Body of pancreas (tissue), 4 donors: ENCODE measurements at regions not wholly inside any gene's neighbourhood (a gene's known extent, or its start where the extent isn't known, plus 50 kb on each side); places are given as distances from the start of the nearest gene placed in this dataset.

ENCODE experiments used
- POLR2A ChIP-seq, 3 donors: fragments of 450-650 bp; IDR thresholded peaks; one replicate each; pipeline ENCODE4 v1.6.1; 2016; ENCODE audit warnings: antibody characterized with exemption in 3 of 3, mild to moderate bottlenecking in 2 of 3
- TF ChIP-seq, protein P1 (sequence below), 7 experiments: fragments of 450-650 bp in 4 of 7; fragments of 200-600 bp in 3 of 7; sonication (generic) in 3 of 7; IDR thresholded peaks; one replicate each; pipeline ENCODE4 v1.5.1; 2016 to 2019; ENCODE audit warnings: antibody characterized with exemption in 7 of 7

DNA sequence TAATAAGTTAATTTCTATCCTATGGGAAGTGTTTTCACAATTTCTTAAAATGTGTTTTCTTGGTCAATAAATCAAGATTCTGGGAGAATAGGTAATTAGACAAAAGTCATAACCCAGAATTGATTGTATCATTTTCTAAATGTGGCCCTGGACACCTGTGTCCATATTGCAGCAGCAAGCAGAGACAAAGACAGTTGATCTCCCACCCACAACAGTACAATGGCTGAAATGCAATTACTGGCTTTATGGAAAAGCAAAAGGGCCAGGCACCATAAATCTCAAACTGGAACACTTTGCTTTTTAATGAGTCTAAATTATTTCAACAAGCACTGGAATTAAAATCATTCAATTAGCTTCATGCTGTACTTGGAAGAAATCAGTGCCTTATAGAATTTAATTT is 157.2 kb downstream of the ESM1 start:
- no peak for TF ChIP-seq POLR2A (IDR thresholded peaks at IDR 0.05)
- TF ChIP-seq, protein P1, sequence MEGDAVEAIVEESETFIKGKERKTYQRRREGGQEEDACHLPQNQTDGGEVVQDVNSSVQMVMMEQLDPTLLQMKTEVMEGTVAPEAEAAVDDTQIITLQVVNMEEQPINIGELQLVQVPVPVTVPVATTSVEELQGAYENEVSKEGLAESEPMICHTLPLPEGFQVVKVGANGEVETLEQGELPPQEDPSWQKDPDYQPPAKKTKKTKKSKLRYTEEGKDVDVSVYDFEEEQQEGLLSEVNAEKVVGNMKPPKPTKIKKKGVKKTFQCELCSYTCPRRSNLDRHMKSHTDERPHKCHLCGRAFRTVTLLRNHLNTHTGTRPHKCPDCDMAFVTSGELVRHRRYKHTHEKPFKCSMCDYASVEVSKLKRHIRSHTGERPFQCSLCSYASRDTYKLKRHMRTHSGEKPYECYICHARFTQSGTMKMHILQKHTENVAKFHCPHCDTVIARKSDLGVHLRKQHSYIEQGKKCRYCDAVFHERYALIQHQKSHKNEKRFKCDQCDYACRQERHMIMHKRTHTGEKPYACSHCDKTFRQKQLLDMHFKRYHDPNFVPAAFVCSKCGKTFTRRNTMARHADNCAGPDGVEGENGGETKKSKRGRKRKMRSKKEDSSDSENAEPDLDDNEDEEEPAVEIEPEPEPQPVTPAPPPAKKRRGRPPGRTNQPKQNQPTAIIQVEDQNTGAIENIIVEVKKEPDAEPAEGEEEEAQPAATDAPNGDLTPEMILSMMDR (IDR thresholded peaks at IDR 0.05) = no peak
